ENCODE measurements at regions not wholly inside any gene's neighbourhood (a gene's known extent, or its start where the extent isn't known, plus 50 kb on each side); places are given as distances from the start of the nearest gene placed in this dataset.

GRCh38 chr2:236417150-236417549, 152.5 kb upstream of the ACKR3 start:
- TF ChIP-seq EZH2 (IDR thresholded peaks at IDR 0.05; ENCODE audit: borderline replicate concordance, insufficient read depth, low read length, poor library complexity, severe bottlenecking) (no peak), MXI1 (conservative IDR thresholded peaks at IDR 0.05; ENCODE audit: poor library complexity, severe bottlenecking) (no peak), EP300 (conservative IDR thresholded peaks at IDR 0.05; ENCODE audit: poor library complexity, severe bottlenecking) (no peak), SMC3 (conservative IDR thresholded peaks at IDR 0.05; ENCODE audit: poor library complexity) (no peak), TAF1 (IDR thresholded peaks at IDR 0.05; ENCODE audit: low read depth) (no peak)
- TF ChIP-seq, protein P1, sequence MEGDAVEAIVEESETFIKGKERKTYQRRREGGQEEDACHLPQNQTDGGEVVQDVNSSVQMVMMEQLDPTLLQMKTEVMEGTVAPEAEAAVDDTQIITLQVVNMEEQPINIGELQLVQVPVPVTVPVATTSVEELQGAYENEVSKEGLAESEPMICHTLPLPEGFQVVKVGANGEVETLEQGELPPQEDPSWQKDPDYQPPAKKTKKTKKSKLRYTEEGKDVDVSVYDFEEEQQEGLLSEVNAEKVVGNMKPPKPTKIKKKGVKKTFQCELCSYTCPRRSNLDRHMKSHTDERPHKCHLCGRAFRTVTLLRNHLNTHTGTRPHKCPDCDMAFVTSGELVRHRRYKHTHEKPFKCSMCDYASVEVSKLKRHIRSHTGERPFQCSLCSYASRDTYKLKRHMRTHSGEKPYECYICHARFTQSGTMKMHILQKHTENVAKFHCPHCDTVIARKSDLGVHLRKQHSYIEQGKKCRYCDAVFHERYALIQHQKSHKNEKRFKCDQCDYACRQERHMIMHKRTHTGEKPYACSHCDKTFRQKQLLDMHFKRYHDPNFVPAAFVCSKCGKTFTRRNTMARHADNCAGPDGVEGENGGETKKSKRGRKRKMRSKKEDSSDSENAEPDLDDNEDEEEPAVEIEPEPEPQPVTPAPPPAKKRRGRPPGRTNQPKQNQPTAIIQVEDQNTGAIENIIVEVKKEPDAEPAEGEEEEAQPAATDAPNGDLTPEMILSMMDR (IDR thresholded peaks at IDR 0.05; ENCODE audit: poor library complexity, severe bottlenecking) = no peak

Measured in neural cell (in vitro differentiated cells).